ENCODE measurements at regions not wholly inside any gene's neighbourhood (a gene's known extent, or its start where the extent isn't known, plus 50 kb on each side); places are given as distances from the start of the nearest gene placed in this dataset.

DNA sequence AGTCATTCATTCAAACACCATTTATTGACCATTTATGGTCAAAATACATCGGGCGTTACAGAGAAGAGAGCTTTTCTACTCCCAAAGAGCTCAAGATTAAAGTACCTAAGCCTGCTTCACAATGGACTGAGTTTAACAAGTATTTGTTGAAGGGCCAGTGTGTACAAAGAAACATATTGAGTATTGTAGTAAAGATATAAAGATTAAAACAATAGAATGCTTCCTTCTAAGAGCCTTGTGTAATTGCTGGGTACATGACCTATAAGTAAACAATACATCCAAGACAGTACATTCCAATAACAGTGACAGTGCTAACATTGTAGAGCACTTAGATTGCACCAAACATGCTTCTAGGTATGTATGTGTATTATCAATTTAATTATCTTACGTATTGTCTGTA is 695.5 kb downstream of the PCDH7 start:
- H3K4me3 ChIP-seq (ENCODE audit: low read depth, low read length) = no peak overlapping the region
- TF ChIP-seq, protein P1, sequence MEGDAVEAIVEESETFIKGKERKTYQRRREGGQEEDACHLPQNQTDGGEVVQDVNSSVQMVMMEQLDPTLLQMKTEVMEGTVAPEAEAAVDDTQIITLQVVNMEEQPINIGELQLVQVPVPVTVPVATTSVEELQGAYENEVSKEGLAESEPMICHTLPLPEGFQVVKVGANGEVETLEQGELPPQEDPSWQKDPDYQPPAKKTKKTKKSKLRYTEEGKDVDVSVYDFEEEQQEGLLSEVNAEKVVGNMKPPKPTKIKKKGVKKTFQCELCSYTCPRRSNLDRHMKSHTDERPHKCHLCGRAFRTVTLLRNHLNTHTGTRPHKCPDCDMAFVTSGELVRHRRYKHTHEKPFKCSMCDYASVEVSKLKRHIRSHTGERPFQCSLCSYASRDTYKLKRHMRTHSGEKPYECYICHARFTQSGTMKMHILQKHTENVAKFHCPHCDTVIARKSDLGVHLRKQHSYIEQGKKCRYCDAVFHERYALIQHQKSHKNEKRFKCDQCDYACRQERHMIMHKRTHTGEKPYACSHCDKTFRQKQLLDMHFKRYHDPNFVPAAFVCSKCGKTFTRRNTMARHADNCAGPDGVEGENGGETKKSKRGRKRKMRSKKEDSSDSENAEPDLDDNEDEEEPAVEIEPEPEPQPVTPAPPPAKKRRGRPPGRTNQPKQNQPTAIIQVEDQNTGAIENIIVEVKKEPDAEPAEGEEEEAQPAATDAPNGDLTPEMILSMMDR (conservative IDR thresholded peaks at IDR 0.05; ENCODE audit: low read depth, low read length) = no peak
- no peak for DNase-seq (ENCODE audit: low read depth)

DNA sequence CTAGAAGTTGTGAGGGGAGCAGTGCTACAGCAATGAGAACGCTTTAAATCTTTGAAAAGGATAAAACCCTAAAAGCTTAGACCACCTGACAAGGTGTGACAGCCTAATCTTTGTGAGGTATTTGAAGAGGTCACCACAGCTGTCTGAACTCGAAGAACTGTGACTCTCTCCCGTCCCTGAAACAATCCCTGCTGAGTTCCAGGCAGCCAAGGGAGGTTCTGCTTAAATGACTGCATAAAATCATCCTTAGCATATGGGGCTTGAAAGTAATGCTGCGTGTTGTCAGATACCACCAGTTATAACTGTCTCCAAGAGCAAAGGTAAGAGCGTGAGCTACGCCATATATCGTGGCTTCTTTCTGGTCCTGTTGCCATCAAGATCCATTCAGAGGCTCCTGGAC is 696.3 kb downstream of the PCDH7 start:
- TF ChIP-seq, protein P1 (conservative IDR thresholded peaks at IDR 0.05; ENCODE audit: low read depth, low read length) = no peak
- no peak for DNase-seq (ENCODE audit: low read depth)
- H3K4me3 ChIP-seq (ENCODE audit: low read depth, low read length) = no peak overlapping the region

DNA sequence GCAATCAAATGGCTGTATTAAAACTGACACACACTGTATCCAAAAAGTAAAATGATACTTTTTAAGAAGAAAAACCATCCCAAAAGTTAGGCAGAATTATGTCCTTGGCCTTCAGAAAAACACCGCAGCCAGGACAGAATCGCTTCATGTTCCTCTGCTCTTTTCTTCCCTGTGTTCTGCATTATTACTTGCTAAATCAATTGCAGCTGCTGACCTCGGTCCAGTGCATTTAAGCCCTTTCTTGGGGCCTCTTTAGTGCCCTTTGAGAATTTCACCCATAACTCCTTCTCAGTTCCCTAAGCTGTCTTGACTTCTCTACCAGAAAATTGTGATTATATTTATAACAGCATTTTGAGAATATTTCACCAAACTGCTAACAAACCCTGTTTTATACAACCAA is 696.9 kb downstream of the PCDH7 start:
- H3K4me3 ChIP-seq (ENCODE audit: low read depth, low read length) = no peak overlapping the region
- TF ChIP-seq, protein P1 (conservative IDR thresholded peaks at IDR 0.05; ENCODE audit: low read depth, low read length) = no peak
- DNase-seq (ENCODE audit: low read depth) = no peak

DNA sequence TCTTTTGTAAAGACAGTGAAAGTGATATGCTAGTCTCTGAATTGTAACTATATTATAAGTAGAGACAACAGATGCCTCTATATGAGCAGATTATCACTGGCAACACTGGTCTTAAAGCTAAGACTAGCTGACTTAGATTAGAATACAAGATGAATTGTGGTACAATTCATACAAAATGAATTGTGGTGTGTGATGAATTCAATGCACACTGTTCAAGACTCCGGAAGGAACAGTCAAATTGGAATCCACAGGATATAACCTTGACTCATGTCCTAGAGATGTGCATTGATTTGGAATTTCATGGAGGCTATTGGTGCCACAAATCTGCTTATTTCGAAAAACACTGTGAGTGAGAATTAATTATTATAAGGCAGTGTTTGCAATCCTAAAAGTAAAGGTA is 701.8 kb downstream of the PCDH7 start:
- no peak for DNase-seq (ENCODE audit: low read depth)
- TF ChIP-seq, protein P1 (conservative IDR thresholded peaks at IDR 0.05; ENCODE audit: low read depth, low read length) = no peak
- no peak overlapping the region for H3K4me3 ChIP-seq (ENCODE audit: low read depth, low read length)

DNA sequence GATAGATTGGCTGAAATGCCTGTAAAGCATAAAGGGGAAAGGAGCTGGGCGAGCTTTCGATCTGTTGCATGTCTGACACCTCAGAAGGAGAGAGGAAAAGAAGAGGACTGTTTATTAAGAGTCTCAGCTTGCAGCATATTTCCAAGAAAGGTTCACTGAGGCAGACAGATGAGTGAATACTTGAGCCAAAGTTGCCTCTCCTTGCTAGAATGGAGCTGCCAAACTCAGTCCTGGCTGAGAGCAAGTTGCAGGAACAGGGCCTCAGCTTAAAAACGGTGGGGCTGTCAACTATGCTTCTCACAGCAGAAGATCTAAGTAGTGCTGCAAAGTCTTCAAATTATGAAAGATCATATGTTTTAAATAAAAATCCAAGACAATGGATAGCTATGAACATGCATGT is 707.5 kb downstream of the PCDH7 start:
- no peak for DNase-seq (ENCODE audit: low read depth)
- no peak overlapping the region for H3K4me3 ChIP-seq (ENCODE audit: low read depth, low read length)
- TF ChIP-seq, protein P1 (conservative IDR thresholded peaks at IDR 0.05; ENCODE audit: low read depth, low read length) = no peak

DNA sequence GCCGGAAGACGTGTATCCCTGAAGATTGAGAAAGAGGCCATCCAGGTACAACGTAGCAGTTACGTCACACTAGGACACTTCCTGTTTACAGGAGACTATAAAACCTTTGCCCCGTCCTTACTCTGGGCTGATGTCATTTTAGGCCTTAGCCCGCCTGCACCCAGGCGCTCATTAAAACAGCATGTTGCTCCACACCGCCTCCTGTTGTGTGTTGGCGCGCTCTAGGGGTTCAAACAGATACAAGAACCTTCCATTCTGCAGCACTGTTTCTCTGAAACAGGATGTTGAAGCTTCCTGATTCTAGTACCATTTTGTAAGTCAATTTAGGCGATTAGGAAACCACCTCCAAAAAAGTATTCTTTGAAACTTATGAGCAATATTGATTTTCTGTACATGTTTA is 722.1 kb downstream of the PCDH7 start:
- no peak overlapping the region for H3K4me3 ChIP-seq (ENCODE audit: low read depth, low read length)
- TF ChIP-seq, protein P1 (conservative IDR thresholded peaks at IDR 0.05; ENCODE audit: low read depth, low read length) = no peak
- DNase-seq (ENCODE audit: low read depth) = no peak

DNA sequence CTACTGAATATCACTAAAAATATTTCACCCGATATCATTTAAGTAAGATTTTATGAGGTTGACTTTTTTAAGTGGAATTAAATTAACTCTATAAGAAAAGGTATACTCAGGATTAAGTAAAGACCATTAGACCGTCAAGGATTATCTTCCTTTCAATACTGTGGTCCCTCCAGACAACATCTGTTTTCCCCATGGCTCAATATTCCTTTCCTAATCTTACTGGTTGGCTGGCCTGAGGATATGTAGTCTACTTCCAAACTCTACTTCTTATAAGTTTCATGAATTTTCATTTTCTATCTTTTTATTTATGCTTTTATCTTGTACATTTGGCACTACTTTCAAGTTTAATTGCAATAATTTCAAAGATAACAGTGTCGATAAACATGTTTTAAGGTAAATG is 725.4 kb downstream of the PCDH7 start:
- DNase-seq (ENCODE audit: low read depth) = no peak

More for the DNA sequence above, 725.4 kb downstream of the PCDH7 start:
- H3K4me3 ChIP-seq (ENCODE audit: low read depth, low read length) = no peak overlapping the region
- TF ChIP-seq, protein P1 (conservative IDR thresholded peaks at IDR 0.05; ENCODE audit: low read depth, low read length) = no peak
